GM18517 (cell line): ENCODE measurements at regions not wholly inside any gene's neighbourhood (a gene's known extent, or its start where the extent isn't known, plus 50 kb on each side); places are given as distances from the start of the nearest gene placed in this dataset.

Experiments used
- ATAC-seq: cut with Tn5 transposase; IDR thresholded peaks from one replicate; pipeline ENCODE4 v1.9.1; 2021; ENCODE audit warnings: mild to moderate bottlenecking, moderate library complexity; ENCODE audit not compliant: unreplicated experiment

DNA sequence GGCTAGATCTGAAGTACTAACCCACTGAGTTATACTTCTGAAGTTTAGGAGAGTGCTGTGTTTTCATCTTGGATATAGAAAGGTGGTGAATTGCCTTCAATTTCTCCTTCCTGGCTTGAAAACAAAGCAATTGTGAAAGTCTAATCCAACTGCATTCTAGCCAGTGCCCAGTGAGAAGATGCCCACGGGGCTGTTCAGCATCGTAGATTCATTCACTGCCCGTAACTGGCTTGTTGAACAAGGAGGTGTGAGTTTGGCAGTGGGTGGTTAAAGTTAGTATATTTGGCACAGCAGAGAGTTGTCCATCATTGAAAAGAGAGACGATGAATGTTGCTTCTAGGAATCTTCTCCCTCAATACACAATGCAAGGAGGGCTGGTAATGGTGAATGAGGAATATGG, 82.3 kb upstream of the RND3 start:
- ATAC-seq, result no peak

DNA sequence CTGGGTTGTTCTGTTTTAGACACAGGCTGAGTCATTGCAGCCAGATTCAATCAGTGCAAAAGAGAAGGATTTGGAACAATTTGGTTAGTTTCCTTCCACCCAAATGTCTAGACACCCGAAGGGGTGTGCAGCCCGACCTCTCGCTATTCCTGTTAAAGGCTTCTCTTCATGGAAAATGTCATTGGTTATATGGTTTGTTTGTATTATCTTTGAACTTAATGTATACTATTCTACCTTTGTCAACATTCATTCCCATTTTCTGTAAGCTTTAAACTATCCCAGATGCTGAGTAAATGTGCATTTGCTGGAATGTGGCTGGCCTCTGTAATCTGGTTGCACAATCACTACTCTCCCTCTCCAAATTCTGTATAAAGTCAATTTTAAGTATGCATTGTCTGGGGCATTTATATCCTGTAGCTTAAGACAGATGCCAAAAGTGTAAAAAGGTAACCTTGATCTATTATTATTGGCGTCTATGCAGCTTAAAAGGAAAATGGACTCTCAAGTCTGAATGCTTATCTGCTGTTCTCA, 80.4 kb upstream of the RND3 start:
- no peak for ATAC-seq

DNA sequence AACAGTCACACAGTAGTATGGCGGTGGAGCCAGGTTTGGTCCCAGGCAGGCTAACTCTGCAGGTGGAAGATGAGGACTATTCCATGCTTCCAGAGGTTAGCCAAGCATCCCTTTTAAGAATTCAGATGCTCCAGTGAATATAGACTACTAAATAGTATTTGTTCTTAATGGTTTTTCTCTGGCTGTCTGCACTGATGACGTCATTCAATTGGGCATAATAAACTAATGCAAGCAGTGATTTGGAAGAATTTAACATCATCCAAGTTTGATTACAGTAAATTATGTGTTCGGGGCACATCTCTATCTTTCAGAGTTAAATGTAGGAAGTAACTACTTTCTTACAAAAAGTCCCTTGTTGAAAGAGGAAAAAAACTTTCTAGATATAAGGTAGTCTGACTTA, 78.8 kb upstream of the RND3 start:
- ATAC-seq, result no peak

DNA sequence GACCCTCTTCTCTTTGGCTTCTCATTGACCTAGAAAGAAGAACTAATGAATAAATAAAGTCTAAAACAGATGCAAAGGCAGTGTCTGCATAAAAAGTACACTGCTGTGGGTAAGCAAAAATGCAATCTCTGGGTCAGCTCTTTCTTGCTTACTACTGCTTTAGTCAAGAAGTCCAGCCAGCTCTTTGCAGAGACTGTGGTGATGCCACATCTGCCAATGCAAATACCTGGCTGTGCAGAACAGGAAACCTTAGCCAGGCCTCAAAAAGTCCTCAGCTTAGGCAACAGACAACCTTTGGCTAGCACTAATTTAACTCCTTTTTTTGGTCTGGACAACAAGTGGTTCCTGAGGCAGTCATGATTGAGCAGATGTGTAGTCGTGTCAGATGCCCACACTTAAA, 73.6 kb upstream of the RND3 start:
- ATAC-seq, result no peak

DNA sequence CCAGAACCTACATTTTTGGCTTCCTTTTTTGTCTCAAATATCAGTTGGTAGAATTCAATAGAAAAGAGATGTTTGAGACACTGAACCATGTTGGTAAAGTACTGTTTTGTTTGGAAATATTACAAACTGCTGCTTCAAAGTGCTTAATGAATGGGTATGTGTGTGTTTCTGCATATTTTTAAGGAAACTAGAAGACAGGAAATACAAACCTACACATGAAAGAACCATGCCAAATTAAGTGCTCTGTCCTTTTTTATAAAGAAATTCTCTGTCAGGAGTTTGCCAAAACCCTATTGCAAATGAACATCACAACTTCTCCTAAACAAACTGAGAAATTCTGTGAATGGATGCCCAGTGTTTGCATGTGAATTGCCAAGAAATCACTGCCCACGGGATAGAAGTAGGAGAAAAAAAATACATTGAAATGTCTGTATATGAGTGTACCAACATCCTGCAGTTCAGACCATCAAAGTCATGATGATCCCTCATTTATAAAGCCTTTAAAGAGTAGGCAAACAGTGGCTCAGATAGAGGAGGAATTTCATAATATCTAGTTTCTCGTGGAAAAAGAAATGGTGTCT, 69.6 kb upstream of the RND3 start:
- ATAC-seq, result no peak

DNA sequence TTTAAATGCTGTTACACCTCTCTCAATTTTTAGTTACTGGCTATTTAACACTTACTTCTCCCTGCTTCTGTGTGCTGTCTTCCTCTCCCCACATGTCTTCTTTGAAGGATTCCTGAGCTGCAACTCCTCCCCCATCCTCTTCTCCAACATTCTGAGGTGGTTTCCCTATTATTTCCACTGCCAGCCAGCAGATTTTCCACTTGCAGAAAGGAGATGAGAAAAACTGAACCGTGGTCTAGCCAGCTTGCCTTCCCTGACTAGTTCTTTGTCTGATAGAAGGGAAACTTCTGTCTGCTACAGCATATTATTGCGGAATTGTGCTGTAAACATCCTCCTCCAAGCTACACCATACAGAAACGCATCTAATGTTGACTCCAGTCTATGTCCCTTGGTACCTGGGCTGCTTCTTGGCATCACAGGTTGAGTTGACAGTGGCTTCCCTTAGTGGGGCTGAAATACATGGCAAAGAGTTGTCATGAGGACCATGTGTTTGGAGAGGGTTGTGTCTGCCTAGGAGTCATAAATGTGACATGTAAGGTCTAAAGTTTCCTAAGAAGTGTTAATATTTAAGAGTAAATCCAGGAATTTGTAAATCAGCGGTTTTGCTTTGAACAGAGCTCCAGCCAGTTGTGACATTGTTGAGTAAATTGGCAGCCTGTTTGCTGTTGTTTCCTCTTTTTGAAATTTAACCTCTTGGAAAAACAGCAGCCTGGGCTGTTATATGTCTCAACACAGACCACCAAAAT, 68.3 kb upstream of the RND3 start:
- no peak for ATAC-seq

DNA sequence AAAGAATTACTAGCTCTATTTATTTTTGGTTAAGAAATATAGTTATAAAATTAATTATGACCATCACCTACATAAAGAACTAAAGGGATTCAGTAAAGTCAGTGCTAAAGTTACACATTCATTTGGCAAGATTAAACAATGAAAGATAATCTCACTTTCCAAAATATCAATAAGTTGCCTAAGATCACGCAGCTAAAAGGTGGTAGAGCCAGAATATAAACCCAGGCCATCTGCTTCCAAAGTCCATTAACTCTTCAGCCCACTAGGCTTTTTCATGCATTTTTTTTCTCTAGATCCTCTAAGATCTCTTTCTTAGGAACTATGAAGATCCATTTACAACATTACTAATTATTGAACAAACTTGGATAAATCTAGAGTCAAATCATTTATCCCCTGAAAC, 66.6 kb upstream of the RND3 start:
- ATAC-seq, result no peak

DNA sequence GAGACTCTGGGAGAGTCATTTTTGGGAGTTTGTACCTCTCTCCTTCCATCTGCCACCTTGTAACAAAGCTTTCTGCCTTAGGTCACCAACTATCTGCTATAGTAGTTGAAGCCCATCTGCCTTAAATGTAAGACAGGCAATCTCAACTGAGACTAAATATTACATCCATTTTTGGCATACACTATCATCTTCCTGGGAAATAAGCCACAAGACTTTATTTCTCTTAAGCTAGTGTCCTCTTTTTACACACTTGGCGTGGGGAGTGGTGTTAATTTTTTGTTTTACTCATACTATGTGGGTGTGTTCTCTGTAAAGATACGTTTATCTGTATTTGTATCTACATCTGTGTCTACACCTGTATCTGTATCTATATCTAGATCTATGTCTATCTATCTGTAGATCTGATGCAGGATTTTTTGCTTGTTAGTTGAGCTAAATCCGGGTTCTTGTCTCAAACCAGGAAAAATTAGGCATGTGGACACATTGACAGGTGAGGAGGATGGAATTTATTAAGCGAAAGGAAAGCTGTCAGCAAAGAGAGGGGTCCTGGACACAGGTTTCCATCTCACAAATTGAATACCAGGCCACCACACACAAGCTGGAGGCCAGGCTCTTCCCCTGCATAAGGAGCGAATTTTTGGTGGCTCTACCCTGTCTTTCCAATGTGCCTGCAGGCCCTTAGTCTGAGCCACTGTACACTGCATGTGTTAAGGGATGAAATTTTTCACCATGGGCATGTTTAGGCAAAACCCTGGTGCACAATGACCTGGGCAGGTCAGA, 64.8 kb upstream of the RND3 start:
- ATAC-seq, result no peak

DNA sequence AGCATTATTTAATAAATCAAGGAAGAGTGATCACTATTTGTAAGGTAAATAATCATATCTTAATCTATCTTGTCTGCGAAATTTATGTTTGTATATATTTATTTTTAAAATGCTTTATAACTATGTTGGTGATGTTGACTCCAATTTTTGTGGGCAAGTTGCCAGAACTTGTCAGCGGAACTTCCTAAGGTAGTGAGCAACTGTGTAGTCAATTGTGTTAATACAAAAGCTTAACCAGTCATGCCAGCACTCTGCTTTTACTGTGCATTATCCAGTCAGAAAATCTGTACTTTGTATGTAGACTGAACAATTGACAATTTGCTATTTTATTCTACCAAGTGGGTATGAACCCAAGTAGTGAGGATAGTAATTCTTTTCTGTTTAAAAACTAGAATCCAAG, 61.9 kb upstream of the RND3 start:
- ATAC-seq, result no peak

DNA sequence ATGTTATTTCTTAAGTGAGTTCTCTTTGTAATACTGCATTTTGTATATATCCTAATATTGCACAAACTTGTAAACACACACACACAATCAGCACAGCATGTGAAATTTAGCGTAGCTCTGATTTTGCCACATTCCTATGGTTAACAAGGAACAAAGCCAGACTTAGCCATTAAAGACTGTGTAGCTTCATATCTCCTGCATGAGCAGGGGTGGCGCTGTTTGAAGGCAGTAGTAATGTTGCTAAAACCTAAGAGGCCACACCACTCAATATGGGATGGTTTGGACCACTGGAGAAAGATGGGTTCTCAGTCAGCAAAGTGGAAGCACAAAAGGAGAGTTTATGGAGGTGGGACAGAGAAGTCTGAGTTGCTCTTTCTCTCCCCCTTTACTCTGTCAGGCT, 61.1 kb upstream of the RND3 start:
- no peak for ATAC-seq

DNA sequence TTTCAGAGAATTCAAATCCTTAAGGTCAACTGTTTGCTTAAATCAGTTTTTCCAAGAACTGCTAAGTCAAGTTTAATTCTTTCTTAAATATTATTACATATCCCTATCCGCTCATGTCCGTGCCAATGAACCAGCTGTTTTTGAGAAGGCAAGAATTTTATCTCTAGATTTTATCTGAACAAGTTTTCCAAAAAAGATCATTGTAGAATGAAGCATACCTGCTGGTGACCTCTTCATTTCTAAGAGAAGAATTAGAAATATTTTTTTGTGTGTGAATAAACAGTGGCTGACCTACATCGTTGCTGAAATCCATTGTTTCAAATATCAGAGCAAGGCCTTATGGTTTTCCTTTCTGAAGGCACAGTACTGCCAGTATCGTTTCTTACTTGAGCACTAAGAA, 58.4 kb upstream of the RND3 start:
- no peak for ATAC-seq

DNA sequence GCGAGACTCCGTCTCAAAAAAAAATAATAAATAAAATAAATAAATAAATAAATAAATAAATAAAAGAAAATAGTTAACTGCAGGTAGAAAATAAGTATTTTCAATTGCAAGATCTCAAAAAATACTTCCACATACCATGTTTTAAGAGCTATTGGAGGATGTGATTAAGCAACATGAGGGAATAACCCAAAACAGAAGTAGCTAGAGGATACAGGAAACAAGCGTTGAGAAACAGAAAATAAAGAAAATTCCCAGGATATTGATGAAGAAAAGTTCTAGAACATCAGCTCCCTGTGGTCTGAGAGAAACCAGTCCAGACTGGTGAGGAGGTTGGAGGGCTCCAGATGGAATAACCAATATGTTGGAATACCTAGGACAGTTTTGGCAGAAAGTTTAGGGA, 57.3 kb upstream of the RND3 start:
- no peak for ATAC-seq

DNA sequence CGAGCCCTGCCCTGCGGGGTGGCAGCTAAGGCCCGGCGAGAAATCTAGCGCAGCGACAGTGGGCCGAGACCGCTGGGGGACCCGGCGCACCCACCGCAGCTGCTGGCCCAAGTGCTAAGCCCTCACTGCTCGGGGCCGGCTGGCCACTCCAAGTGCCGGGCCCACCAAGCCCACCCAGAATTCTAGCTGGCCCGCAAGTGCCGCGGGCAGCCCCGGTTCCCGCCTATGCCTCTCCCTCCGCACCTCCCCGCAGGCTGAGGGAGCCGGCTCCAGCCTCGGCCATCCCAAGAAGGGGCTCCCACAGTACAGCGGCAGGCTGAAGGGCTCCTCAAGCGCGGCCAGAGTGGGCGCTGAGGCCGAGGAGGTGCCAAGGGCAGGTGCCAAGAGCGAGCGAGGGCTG, 55.2 kb upstream of the RND3 start:
- no peak for ATAC-seq

DNA sequence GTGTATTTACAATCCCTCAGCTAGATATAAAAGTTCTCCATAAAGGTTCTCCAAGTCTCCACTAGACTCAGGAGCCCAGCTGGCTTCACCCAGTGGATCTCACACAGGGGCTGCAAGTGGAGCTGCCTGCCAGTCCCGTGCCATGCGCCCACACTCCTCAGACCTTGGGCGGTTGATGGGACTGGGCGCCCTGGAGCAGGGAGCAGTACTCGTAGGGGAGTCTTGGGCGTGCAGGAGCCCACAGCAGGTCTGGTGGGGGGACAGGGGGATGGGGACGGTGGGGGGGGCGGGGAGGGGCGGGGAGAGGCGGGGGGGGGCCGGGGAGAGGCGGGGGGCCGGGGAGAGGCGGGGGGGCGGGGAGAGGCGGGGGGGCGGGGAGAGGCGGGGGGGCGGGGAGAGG, 54.7 kb upstream of the RND3 start:
- no peak for ATAC-seq

DNA sequence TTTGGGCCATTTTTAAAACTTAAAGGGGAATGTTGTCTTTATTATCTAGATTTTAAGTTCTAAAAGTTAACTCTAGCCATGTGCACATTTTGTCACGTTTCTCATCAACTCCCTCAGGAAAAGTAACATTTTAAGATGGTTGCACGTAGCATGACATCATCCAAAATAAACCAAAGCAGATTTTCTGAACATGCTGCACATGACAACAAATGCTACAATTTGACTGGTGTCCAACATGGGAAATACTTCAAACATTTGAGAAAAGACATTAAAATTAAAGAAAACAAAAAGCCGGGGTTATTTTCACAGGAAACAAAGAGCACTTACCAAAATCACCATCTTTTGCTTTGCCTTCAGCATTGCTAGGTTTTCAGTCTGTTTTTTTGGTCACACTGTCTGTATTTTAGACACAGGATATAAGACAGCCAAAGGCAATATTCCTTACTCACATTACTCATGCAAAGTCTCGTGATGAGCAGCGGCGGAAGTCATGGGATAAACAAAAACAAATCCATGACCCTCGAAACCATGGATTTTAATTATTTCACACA, 51.3 kb upstream of the RND3 start:
- ATAC-seq, result no peak
